IPS DF 4.7 (cell line): ENCODE measurements at regions not wholly inside any gene's neighbourhood (a gene's known extent, or its start where the extent isn't known, plus 50 kb on each side); places are given as distances from the start of the nearest gene placed in this dataset.

Experiments
- DNase-seq: peaks from one replicate; pipeline ENCODE4 v3.0.0-alpha.2; 2013; ENCODE audit warnings: low spot score; ENCODE audit errors: extremely low read depth

- no peak for DNase-seq
Measured at GRCh38 chr15:31274496-31275330, 51.9 kb upstream of the KLF13 start.

- no peak for DNase-seq
Measured at GRCh38 chr15:31275331-31276262, 51.0 kb upstream of the KLF13 start.

- no peak for DNase-seq
Measured at GRCh38 chr15:31276596-31277298, 49.9 kb upstream of the KLF13 start.
